ENCODE measurements at regions not wholly inside any gene's neighbourhood (a gene's known extent, or its start where the extent isn't known, plus 50 kb on each side); places are given as distances from the start of the nearest gene placed in this dataset.
"Not testable (repeated sequence)": the region's sequence is repeated elsewhere in the genome, so short reads cannot be mapped to it uniquely, and the experiment has no call there.

GRCh38 chr16:29231244-29231643 lies 175.3 kb downstream of the NPIPB11 start:
- Mint-ChIP-seq H3K27me3 (ENCODE audit: low read depth in 3 of 3) (no peaks in the 10 kb centered on the region), H3K9me3 (peaks cover 0 to 5% (median 2%) of the 10 kb centered on the region in 7 donors), H3K36me3 (peaks cover 25 to 60% of the 10 kb centered on the region in 2 donors), H3K4me1 (peaks cover 7% of the 10 kb centered on the region), H3K4me3 (no peak overlapping the region), H3K27ac (no peak overlapping the region)
- WGBS (ENCODE audit: insufficient coverage): 99% methylated on average over 15 of the region's 18 CpGs
- intact Hi-C loops (cut with micrococcal nuclease): no loop called here
- no peak overlapping the region for H2AFZ ChIP-seq (ENCODE audit: insufficient read depth, low read depth, low read length, poor library complexity, severe bottlenecking)
- H3K4me3 ChIP-seq (replicated peaks in 1 of 3; ENCODE audit: low read depth in 2 of 3, low read length in 3 of 3): no peak overlapping the region
- no peaks in the 10 kb centered on the region for H3K27me3 ChIP-seq (ENCODE audit: control insufficient read depth in 2 of 2, insufficient read depth in 2 of 2, low read length in 2 of 2)
- H3K36me3 ChIP-seq (replicated peaks in 1 of 2; ENCODE audit: control insufficient read depth in 1 of 2, insufficient read depth in 2 of 2, low read length in 2 of 2): peaks cover 7 to 8% of the 10 kb centered on the region in 2 donors
- H3K27ac ChIP-seq (ENCODE audit: low read depth in 1 of 2, low read length in 2 of 2): no peak overlapping the region
- no peak overlapping the region for H3K4me2 ChIP-seq (replicated peaks; ENCODE audit: extremely low read depth, low read length, poor library complexity, severe bottlenecking)
- TF ChIP-seq, protein P1, sequence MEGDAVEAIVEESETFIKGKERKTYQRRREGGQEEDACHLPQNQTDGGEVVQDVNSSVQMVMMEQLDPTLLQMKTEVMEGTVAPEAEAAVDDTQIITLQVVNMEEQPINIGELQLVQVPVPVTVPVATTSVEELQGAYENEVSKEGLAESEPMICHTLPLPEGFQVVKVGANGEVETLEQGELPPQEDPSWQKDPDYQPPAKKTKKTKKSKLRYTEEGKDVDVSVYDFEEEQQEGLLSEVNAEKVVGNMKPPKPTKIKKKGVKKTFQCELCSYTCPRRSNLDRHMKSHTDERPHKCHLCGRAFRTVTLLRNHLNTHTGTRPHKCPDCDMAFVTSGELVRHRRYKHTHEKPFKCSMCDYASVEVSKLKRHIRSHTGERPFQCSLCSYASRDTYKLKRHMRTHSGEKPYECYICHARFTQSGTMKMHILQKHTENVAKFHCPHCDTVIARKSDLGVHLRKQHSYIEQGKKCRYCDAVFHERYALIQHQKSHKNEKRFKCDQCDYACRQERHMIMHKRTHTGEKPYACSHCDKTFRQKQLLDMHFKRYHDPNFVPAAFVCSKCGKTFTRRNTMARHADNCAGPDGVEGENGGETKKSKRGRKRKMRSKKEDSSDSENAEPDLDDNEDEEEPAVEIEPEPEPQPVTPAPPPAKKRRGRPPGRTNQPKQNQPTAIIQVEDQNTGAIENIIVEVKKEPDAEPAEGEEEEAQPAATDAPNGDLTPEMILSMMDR (IDR thresholded peaks at IDR 0.05): no peak
- H3K79me2 ChIP-seq (ENCODE audit: insufficient read depth, low read length): no peaks in the 10 kb centered on the region
- H3K9ac ChIP-seq (ENCODE audit: insufficient read depth, low read length, poor library complexity, severe bottlenecking): no peak overlapping the region
- H3K4me1 ChIP-seq (ENCODE audit: control insufficient read depth in 1 of 2, insufficient read depth in 2 of 2, low read length in 2 of 2): peaks cover 4% of the 10 kb centered on the region in 2 donors
- H3K9me3 ChIP-seq (replicated peaks in 1 of 2; ENCODE audit: control insufficient read depth in 1 of 2, insufficient read depth in 1 of 2, low read length in 2 of 2): no peaks in the 10 kb centered on the region
- H4K20me1 ChIP-seq (ENCODE audit: insufficient read depth, low read length): no peaks in the 10 kb centered on the region
- DNase-seq: no peak

DNA sequence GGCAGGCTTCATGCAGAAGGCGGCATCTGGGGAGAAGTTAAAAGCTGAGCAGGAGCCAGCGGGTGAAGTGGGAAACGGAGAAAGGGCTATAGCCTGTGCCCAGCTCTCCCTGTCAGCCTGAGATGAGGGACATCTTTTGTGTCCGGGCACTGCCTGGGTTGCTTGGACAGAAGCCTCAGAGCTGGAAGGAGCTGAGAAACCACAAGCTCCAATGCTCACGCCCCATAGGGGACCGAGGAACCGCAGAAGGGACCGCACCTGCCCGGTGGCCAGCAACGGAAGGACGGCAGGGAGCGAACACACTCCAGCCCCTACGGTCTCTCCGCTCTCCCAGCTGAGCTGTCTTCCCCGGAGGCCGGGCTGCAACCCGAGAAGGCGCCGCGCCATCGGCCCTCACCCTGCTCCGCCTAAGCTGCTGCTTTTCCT lies 175.8 kb downstream of the NPIPB11 start:
- Histone ChIP-seq H3K9ac (ENCODE audit: insufficient read depth, low read length, poor library complexity, severe bottlenecking) (no peak overlapping the region), H3K79me2 (ENCODE audit: insufficient read depth, low read length) (no peaks in the 10 kb centered on the region), H3K27ac (ENCODE audit: low read depth in 1 of 2, low read length in 2 of 2) (no peak overlapping the region), H4K20me1 (ENCODE audit: insufficient read depth, low read length) (no peaks in the 10 kb centered on the region), H3K9me3 (replicated peaks in 1 of 2; ENCODE audit: control insufficient read depth in 1 of 2, insufficient read depth in 1 of 2, low read length in 2 of 2) (no peaks in the 10 kb centered on the region), H3K4me3 (replicated peaks in 1 of 3; ENCODE audit: low read depth in 2 of 3, low read length in 3 of 3) (no peak overlapping the region), H3K4me1 (ENCODE audit: control insufficient read depth in 1 of 2, insufficient read depth in 2 of 2, low read length in 2 of 2) (peaks cover 4% of the 10 kb centered on the region in 2 donors), H3K36me3 (replicated peaks in 1 of 2; ENCODE audit: control insufficient read depth in 1 of 2, insufficient read depth in 2 of 2, low read length in 2 of 2) (peaks cover 7 to 8% of the 10 kb centered on the region in 2 donors), H3K27me3 (ENCODE audit: control insufficient read depth in 2 of 2, insufficient read depth in 2 of 2, low read length in 2 of 2) (no peaks in the 10 kb centered on the region), H2AFZ (ENCODE audit: insufficient read depth, low read depth, low read length, poor library complexity, severe bottlenecking) (no peak overlapping the region), H3K4me2 (replicated peaks; ENCODE audit: extremely low read depth, low read length, poor library complexity, severe bottlenecking) (no peak overlapping the region)
- 97% methylated on average over 13 of the region's 22 CpGs for WGBS (ENCODE audit: insufficient coverage)
- Mint-ChIP-seq H3K27me3 (ENCODE audit: low read depth in 3 of 3) (no peaks in the 10 kb centered on the region), H3K36me3 (peaks cover 24 to 62% of the 10 kb centered on the region in 2 donors), H3K9me3 (peaks cover 0 to 5% (median 2%) of the 10 kb centered on the region in 7 donors), H3K4me1 (peaks cover 7% of the 10 kb centered on the region), H3K27ac (peak overlapping the region in 4 of 7 donors; percentile 21 to 85 (median 66)), H3K4me3 (no peak overlapping the region)
- TF ChIP-seq, protein P1 (IDR thresholded peaks at IDR 0.05): no peak
- intact Hi-C loops (cut with micrococcal nuclease): no loop called here
- DNase-seq: no peak

DNA sequence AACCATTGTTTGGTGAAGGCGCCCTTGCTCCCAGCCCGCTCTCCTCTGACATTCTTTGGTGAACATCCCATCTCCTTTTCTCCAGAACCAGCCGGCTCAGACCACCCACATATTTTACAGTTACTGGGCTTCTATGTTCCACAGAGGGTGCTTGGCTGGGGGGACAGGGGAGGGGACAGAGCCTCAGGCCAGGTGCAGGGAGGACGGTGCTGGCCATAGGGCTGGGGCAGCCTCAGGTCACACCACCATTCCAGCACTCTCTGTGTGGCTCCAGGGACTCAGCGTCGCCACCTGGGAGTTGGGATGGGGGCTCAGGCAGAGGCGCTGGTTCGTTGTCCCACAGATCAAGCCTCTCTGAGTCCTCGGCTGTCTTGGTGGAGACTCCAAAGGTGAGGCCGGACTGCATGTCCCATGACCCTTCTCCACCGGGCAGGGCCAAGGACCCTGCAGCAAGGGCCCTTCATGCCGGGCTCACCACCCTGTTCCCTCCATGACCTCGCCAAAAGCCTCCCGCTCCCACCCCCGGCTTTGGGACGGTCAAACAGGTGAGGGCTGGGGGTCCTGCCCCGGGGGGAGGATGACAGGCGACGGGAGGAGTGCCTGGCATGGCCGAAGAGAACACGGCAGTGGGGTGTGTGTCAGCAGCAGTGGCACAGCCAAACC lies 176.4 kb downstream of the NPIPB11 start:
- H3K27me3 ChIP-seq (ENCODE audit: control insufficient read depth in 2 of 2, insufficient read depth in 2 of 2, low read length in 2 of 2); H3K79me2 ChIP-seq (ENCODE audit: insufficient read depth, low read length); H3K9me3 ChIP-seq (replicated peaks in 1 of 2; ENCODE audit: control insufficient read depth in 1 of 2, insufficient read depth in 1 of 2, low read length in 2 of 2); H4K20me1 ChIP-seq (ENCODE audit: insufficient read depth, low read length); H3K4me3 Mint-ChIP-seq; H3K36me3 ChIP-seq (replicated peaks in 1 of 2; ENCODE audit: control insufficient read depth in 1 of 2, insufficient read depth in 2 of 2, low read length in 2 of 2); DNase-seq; H2AFZ ChIP-seq (ENCODE audit: insufficient read depth, low read depth, low read length, poor library complexity, severe bottlenecking); H3K27me3 Mint-ChIP-seq (ENCODE audit: low read depth in 3 of 3); H3K4me1 ChIP-seq (ENCODE audit: control insufficient read depth in 1 of 2, insufficient read depth in 2 of 2, low read length in 2 of 2); H3K9ac ChIP-seq (ENCODE audit: insufficient read depth, low read length, poor library complexity, severe bottlenecking); H3K4me3 ChIP-seq (replicated peaks in 1 of 3; ENCODE audit: low read depth in 2 of 3, low read length in 3 of 3); H3K27ac ChIP-seq (ENCODE audit: low read depth in 1 of 2, low read length in 2 of 2); H3K9me3 Mint-ChIP-seq; H3K4me1 Mint-ChIP-seq; intact Hi-C loops (cut with micrococcal nuclease); H3K4me2 ChIP-seq (replicated peaks; ENCODE audit: extremely low read depth, low read length, poor library complexity, severe bottlenecking): not testable (repeated sequence)
- peak overlapping the region in 5 of 7 donors; percentile 36 to 85 (median 63) for H3K27ac Mint-ChIP-seq
- over 99% methylated on average over 17 of the region's 21 CpGs for WGBS (ENCODE audit: insufficient coverage)
- H3K36me3 Mint-ChIP-seq: peaks cover 24 to 61% of the 10 kb centered on the region in 2 donors
